ENCODE measurements at regions not wholly inside any gene's neighbourhood (a gene's known extent, or its start where the extent isn't known, plus 50 kb on each side); places are given as distances from the start of the nearest gene placed in this dataset.

- TF ChIP-seq, protein P1, sequence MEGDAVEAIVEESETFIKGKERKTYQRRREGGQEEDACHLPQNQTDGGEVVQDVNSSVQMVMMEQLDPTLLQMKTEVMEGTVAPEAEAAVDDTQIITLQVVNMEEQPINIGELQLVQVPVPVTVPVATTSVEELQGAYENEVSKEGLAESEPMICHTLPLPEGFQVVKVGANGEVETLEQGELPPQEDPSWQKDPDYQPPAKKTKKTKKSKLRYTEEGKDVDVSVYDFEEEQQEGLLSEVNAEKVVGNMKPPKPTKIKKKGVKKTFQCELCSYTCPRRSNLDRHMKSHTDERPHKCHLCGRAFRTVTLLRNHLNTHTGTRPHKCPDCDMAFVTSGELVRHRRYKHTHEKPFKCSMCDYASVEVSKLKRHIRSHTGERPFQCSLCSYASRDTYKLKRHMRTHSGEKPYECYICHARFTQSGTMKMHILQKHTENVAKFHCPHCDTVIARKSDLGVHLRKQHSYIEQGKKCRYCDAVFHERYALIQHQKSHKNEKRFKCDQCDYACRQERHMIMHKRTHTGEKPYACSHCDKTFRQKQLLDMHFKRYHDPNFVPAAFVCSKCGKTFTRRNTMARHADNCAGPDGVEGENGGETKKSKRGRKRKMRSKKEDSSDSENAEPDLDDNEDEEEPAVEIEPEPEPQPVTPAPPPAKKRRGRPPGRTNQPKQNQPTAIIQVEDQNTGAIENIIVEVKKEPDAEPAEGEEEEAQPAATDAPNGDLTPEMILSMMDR (IDR thresholded peaks at IDR 0.05) = no peak
- TF ChIP-seq POLR2A (IDR thresholded peaks at IDR 0.05) = no peak
Measured at GRCh38 chr1:79588719-79589118, 582.2 kb upstream of the ADGRL4 start.
